Thyroid gland (tissue), 4 donors: ENCODE measurements at regions not wholly inside any gene's neighbourhood (a gene's known extent, or its start where the extent isn't known, plus 50 kb on each side); places are given as distances from the start of the nearest gene placed in this dataset.
A peak's percentile ranks its signal among the peaks of the same experiment; 100 is the strongest.

Experiments
- DNase-seq, 2 donors: peaks; one replicate each; pipeline ENCODE4 v3.0.0-alpha.2; 2019
- H3K27ac ChIP-seq, 3 donors: fragments of 200-600 bp; sonication (generic); 1 replicate in 2 of 3; 2 replicates in 1 of 3; pipeline ENCODE4 v1.5.1; 2016 to 2019; ENCODE audit warnings: mild to moderate bottlenecking in 1 of 3, moderate library complexity in 1 of 3
- H3K27me3 ChIP-seq: fragments of 200-600 bp; sonication (generic); one replicate; pipeline ENCODE4 v1.5.1; 2019
- H3K36me3 ChIP-seq, 2 donors: fragments of 200-600 bp; sonication (generic); one replicate each; pipeline ENCODE4 v1.5.1; 2016 to 2019
- H3K4me1 ChIP-seq, 2 donors: fragments of 200-600 bp; sonication (generic); one replicate each; pipeline ENCODE4 v1.5.1; 2017 to 2019
- H3K4me3 ChIP-seq, 3 donors: fragments of 200-600 bp; sonication (generic); replicated peaks in 1 of 3; 1 replicate in 2 of 3; 2 replicates in 1 of 3; pipeline ENCODE4 v1.5.1; 2016; ENCODE audit warnings: mild to moderate bottlenecking in 1 of 3
- H3K9me3 ChIP-seq: fragments of 200-600 bp; sonication (generic); one replicate; pipeline ENCODE4 v1.5.1; 2017
- POLR2A ChIP-seq, 2 donors: fragments of 450-650 bp; IDR thresholded peaks; one replicate each; pipeline ENCODE4 v1.6.1; 2017; ENCODE audit warnings: antibody characterized with exemption in 2 of 2, mild to moderate bottlenecking in 2 of 2, moderate library complexity in 1 of 2
- WGBS, 2 donors: methylation state at CpG; one replicate each; pipeline ENCODE4 v1.1.5; 2017; 5-methylcytosine and 5-hydroxymethylcytosine counted together
- intact Hi-C: fragments of 100-400 bp; cut with DNase I; formaldehyde crosslinking; loops from one replicate; pipeline ENCODE4 v1.15.1; 2023
- TF ChIP-seq, protein P1 (sequence below), 6 experiments: fragments of 200-600 bp in 3 of 6; fragments of 450-650 bp in 3 of 6; sonication (generic) in 3 of 6; IDR thresholded peaks; one replicate each; pipeline ENCODE4 v1.5.1; 2016 to 2019; ENCODE audit warnings: antibody characterized with exemption in 6 of 6, mild to moderate bottlenecking in 2 of 6, inconsistent platforms in 1 of 6, moderate library complexity in 1 of 6

DNA sequence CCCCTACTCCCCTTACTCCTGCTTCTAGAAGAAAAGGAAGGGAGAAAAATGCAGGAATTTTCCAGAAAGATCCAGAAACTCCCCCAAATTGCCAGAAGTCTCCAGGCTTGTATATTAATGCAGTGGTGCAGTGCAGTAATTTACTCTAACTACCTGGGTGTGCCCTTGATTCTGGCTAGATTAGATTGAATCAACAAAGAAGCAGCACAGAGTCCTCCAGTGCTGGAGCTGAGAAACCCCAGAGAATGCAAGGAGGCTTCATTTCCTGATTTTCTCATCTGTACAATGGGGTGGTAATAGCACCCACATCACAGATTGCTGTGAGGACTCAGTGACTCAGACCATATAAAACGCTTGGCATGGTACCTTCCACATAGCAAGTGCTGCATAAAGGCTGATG, 247.3 kb upstream of the RPL38 start:
- no peak for DNase-seq
- peaks cover 8 to 10% of the 10 kb centered on the region in 2 donors for H3K4me1 ChIP-seq
- 91 to 100% methylated on average over 1 of the region's 1 CpG for WGBS, 2 donors
- TF ChIP-seq, protein P1, sequence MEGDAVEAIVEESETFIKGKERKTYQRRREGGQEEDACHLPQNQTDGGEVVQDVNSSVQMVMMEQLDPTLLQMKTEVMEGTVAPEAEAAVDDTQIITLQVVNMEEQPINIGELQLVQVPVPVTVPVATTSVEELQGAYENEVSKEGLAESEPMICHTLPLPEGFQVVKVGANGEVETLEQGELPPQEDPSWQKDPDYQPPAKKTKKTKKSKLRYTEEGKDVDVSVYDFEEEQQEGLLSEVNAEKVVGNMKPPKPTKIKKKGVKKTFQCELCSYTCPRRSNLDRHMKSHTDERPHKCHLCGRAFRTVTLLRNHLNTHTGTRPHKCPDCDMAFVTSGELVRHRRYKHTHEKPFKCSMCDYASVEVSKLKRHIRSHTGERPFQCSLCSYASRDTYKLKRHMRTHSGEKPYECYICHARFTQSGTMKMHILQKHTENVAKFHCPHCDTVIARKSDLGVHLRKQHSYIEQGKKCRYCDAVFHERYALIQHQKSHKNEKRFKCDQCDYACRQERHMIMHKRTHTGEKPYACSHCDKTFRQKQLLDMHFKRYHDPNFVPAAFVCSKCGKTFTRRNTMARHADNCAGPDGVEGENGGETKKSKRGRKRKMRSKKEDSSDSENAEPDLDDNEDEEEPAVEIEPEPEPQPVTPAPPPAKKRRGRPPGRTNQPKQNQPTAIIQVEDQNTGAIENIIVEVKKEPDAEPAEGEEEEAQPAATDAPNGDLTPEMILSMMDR (IDR thresholded peaks at IDR 0.05) = no peak
- no peak for TF ChIP-seq POLR2A (IDR thresholded peaks at IDR 0.05)
- H3K4me3 ChIP-seq = no peak overlapping the region
- intact Hi-C loops = no loop called here
- no peaks in the 10 kb centered on the region for H3K9me3 ChIP-seq
- no peaks in the 10 kb centered on the region for H3K36me3 ChIP-seq
- H3K27ac ChIP-seq = no peak overlapping the region
- peaks cover 10% of the 10 kb centered on the region for H3K27me3 ChIP-seq

DNA sequence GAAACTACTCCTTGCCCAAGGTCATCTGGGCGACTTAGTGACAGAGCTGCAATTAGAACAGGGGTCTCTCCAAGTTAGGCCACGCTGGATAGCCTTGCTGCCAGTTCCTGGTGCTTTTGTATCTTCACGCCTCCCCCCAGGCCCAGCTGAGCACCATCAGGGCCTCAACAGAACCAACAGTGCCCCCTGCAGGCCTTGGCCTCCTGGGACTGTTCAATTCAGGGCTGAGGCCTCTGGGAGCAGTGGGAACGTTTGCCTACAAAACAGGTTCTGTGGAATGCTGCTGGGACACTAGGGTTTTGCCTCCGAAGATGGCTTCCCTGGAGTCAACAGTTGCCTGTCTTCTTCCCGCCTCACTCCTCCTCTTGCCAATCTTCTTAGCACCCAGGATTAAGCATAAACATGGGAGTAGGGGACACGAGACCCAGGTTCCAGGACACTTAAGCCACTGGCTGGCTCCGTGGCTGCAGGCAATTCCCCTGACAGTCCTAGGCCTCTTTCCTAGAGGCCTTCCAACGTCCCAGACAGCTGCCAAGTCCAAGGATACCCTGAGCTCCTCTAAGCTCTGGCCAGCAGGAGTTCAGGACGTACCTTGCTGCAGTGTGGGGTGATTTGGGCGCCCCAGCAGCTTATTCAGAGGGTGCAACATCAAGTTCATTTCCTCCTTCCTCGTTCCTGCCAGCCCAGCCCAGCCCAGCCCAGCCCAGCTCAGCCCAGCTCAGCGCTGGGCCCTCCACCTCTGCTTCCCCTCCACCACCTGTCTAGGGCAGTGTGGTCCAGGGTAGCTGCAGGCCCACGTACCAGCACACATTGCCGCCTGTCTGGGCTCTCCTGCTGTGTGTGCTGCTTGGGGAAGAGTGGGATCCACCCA, 246.6 kb upstream of the RPL38 start:
- Histone ChIP-seq H3K27ac (no peak overlapping the region), H3K4me1 (peaks cover 8 to 10% of the 10 kb centered on the region in 2 donors), H3K9me3 (no peaks in the 10 kb centered on the region), H3K27me3 (peaks cover 10% of the 10 kb centered on the region), H3K36me3 (no peaks in the 10 kb centered on the region), H3K4me3 (no peak overlapping the region)
- TF ChIP-seq, protein P1 (IDR thresholded peaks at IDR 0.05) = peak in 1 of 6 experiments; percentile 22
- TF ChIP-seq POLR2A (IDR thresholded peaks at IDR 0.05) = no peak
- intact Hi-C loops = no loop called here
- DNase-seq = peak; percentile 15 to 25
- 66 to 67% methylated on average over 13 to 15 of the region's 15 CpGs for WGBS, 2 donors

GRCh38 chr17:73957564-73957963, 245.9 kb upstream of the RPL38 start:
- DNase-seq = no peak
- 47 to 50% methylated on average over 6 of the region's 6 CpGs for WGBS, 2 donors
- TF ChIP-seq POLR2A (IDR thresholded peaks at IDR 0.05) = no peak
- TF ChIP-seq, protein P1 (IDR thresholded peaks at IDR 0.05) = no peak
- H3K36me3 ChIP-seq = no peaks in the 10 kb centered on the region
- intact Hi-C loops = no loop called here
- H3K4me1 ChIP-seq = peaks cover 3 to 4% of the 10 kb centered on the region in 2 donors
- H3K4me3 ChIP-seq = no peak overlapping the region
- H3K27ac ChIP-seq = no peak overlapping the region
- peaks cover 3% of the 10 kb centered on the region for H3K27me3 ChIP-seq
- no peaks in the 10 kb centered on the region for H3K9me3 ChIP-seq

- Histone ChIP-seq H3K36me3 (no peaks in the 10 kb centered on the region), H3K27me3 (no peaks in the 10 kb centered on the region), H3K9me3 (no peaks in the 10 kb centered on the region), H3K4me3 (no peak overlapping the region), H3K4me1 (no peaks in the 10 kb centered on the region), H3K27ac (no peak overlapping the region)
- 64 to 68% methylated on average over 4 of the region's 4 CpGs for WGBS, 2 donors
- TF ChIP-seq POLR2A (IDR thresholded peaks at IDR 0.05) = no peak
- TF ChIP-seq, protein P1 (IDR thresholded peaks at IDR 0.05) = no peak
- intact Hi-C loops = no loop called here
- DNase-seq = no peak
These were observed 245.0 kb upstream of the RPL38 start for GRCh38 chr17:73958453-73958852.

- Histone ChIP-seq H3K9me3 (no peaks in the 10 kb centered on the region), H3K27me3 (no peaks in the 10 kb centered on the region), H3K4me1 (no peaks in the 10 kb centered on the region), H3K27ac (no peak overlapping the region), H3K4me3 (no peak overlapping the region), H3K36me3 (no peaks in the 10 kb centered on the region)
- no peak for DNase-seq
- intact Hi-C loops = no loop called here
- no peak for TF ChIP-seq POLR2A (IDR thresholded peaks at IDR 0.05)
- TF ChIP-seq, protein P1 (IDR thresholded peaks at IDR 0.05) = no peak
These were observed 243.0 kb upstream of the RPL38 start for GRCh38 chr17:73960469-73960868.
